Endometrial microvascular endothelial cells (primary cell): ENCODE measurements at regions not wholly inside any gene's neighbourhood (a gene's known extent, or its start where the extent isn't known, plus 50 kb on each side); places are given as distances from the start of the nearest gene placed in this dataset.

ENCODE experiments used
- in situ Hi-C: cut with HindIII; loops from 2 replicates; pipeline ENCODE4 v1.10.0; 2017; ENCODE audit warnings: low sequenced_read_pairs, low pct_unique_long_range_greater_than_20kb; ENCODE audit errors: inconsistent ontology term

GRCh38 chr18:55866006-55866405, 278.0 kb upstream of the TCF4 start:
- in situ Hi-C loops: no loop called here

- in situ Hi-C loops: no loop called here
Observed at GRCh38 chr18:55864281-55864680, 276.3 kb upstream of the TCF4 start.

- in situ Hi-C loops: no loop called here
Observed at GRCh38 chr18:55863876-55864275, 275.9 kb upstream of the TCF4 start.

- in situ Hi-C loops: no loop called here
Observed at GRCh38 chr18:55863391-55863706, 275.4 kb upstream of the TCF4 start.

- in situ Hi-C loops: no loop called here
Observed at GRCh38 chr18:55862693-55863390, 274.9 kb upstream of the TCF4 start.

GRCh38 chr18:55861266-55861665, 273.3 kb upstream of the TCF4 start:
- in situ Hi-C loops: no loop called here

GRCh38 chr18:55858661-55859515, 270.9 kb upstream of the TCF4 start:
- in situ Hi-C loops: no loop called here

GRCh38 chr18:55857956-55858355, 270.0 kb upstream of the TCF4 start:
- in situ Hi-C loops: no loop called here

- in situ Hi-C loops: no loop called here
Observed at GRCh38 chr18:55857409-55857808, 269.4 kb upstream of the TCF4 start.

- in situ Hi-C loops: no loop called here
Observed at GRCh38 chr18:55856679-55857078, 268.7 kb upstream of the TCF4 start.

- in situ Hi-C loops: no loop called here
Observed at GRCh38 chr18:55856229-55856628, 268.2 kb upstream of the TCF4 start.

- in situ Hi-C loops: no loop called here
Observed at GRCh38 chr18:55853268-55853667, 265.3 kb upstream of the TCF4 start.

GRCh38 chr18:55850904-55851303, 262.9 kb upstream of the TCF4 start:
- in situ Hi-C loops: no loop called here

- in situ Hi-C loops: no loop called here
Observed at GRCh38 chr18:55849391-55849790, 261.4 kb upstream of the TCF4 start.

- in situ Hi-C loops: no loop called here
Observed at GRCh38 chr18:55847960-55848359, 260.0 kb upstream of the TCF4 start.

GRCh38 chr18:55845221-55845620, 257.2 kb upstream of the TCF4 start:
- in situ Hi-C loops: no loop called here

GRCh38 chr18:55844382-55844781, 256.4 kb upstream of the TCF4 start:
- in situ Hi-C loops: no loop called here

GRCh38 chr18:55841314-55841713, 253.3 kb upstream of the TCF4 start:
- in situ Hi-C loops: no loop called here

- in situ Hi-C loops: no loop called here
Observed at GRCh38 chr18:55840601-55841170, 252.7 kb upstream of the TCF4 start.

- in situ Hi-C loops: no loop called here
Observed at GRCh38 chr18:55839343-55839742, 251.4 kb upstream of the TCF4 start.
